GM12878 (cell line): ENCODE measurements at regions not wholly inside any gene's neighbourhood (a gene's known extent, or its start where the extent isn't known, plus 50 kb on each side); places are given as distances from the start of the nearest gene placed in this dataset.

Source experiments
- ATAC-seq: fragments of 200-7000 bp; cut with Tn5 transposase; 3 replicates; pipeline ENCODE4 v1.9.1; 2020; ENCODE audit warnings: mild to moderate bottlenecking, moderate library complexity
- BruUV-seq: library from RNA; stranded (reverse); fragments of 400-500 nt; replicated peaks from 2 replicates; lab custom pipeline; 2021; lab: Mats Ljungman, UMichigan
- CTCF ChIA-PET: fragments of 300-600 bp; sonication (Branson Sonifier 250); formaldehyde crosslinking; extraction: SDS; loops from one replicate; lab custom pipeline; 2021; ENCODE audit warnings: inconsistent platforms; lab: Yijun Ruan, JAX
- POLR2A ChIA-PET: fragments of 350-600 bp; formaldehyde crosslinking; extraction: SDS; loops from one replicate; lab custom pipeline; 2021; ENCODE audit warnings: inconsistent platforms; lab: Charles Lee
- RAD21 ChIA-PET: fragments of 300-600 bp; sonication (Branson Sonifier 250); formaldehyde crosslinking; loops from one replicate; lab custom pipeline; 2023; ENCODE audit warnings: antibody characterized with exemption; ENCODE audit not compliant: unreplicated experiment; lab: Charles Lee
- SMC1A ChIA-PET: fragments of 300-600 bp; sonication (Branson Sonifier 250); formaldehyde crosslinking; loops from one replicate; lab custom pipeline; 2023; ENCODE audit not compliant: unreplicated experiment, uncharacterized antibody; lab: Charles Lee
- DNase-seq: peaks from one replicate; pipeline ENCODE4 v3.0.0-alpha.2; 2011; ENCODE audit warnings: low read depth, low spot score
- FAIRE-seq: peaks from 3 replicates; lab custom pipeline; 2011; peaks lifted over from hg19 to GRCh38; lab: Jason Lieb, UNC
- H2AFZ ChIP-seq: 2 replicates; pipeline ENCODE4 v1.6.0; 2011; ENCODE audit warnings: low read depth, low read length, control low read depth; ENCODE audit not compliant: control insufficient read depth
- H3K27ac ChIP-seq: 2 replicates; pipeline ENCODE4 v1.5.1; 2011; ENCODE audit warnings: control low read depth; ENCODE audit not compliant: control insufficient read depth, insufficient read depth
- H3K27me3 ChIP-seq, 2 experiments: replicated peaks in 1 of 2; 2 replicates each; pipeline versions ENCODE4 v1.6.0 to v1.6.1; 2011; ENCODE audit warnings: low read length in 1 of 2; ENCODE audit not compliant: control insufficient read depth in 2 of 2, insufficient read depth in 2 of 2
- H3K36me3 ChIP-seq, 2 experiments: 2 replicates each; pipeline ENCODE4 v1.5.1; 2011; ENCODE audit warnings: low read length in 1 of 2; ENCODE audit not compliant: control insufficient read depth in 2 of 2, insufficient read depth in 2 of 2
- H3K4me1 ChIP-seq: 2 replicates; pipeline ENCODE4 v1.6.1; 2011; ENCODE audit warnings: mild to moderate bottlenecking, low read length, moderate library complexity, mixed read lengths; ENCODE audit not compliant: control insufficient read depth, insufficient read depth
- H3K4me2 ChIP-seq: 2 replicates; pipeline ENCODE4 v1.6.0; 2011; ENCODE audit warnings: control low read depth; ENCODE audit not compliant: control insufficient read depth, insufficient read depth
- H3K4me3 ChIP-seq: fragments of 200-600 bp; sonication (generic); 2 replicates; pipeline ENCODE4 v1.5.1; 2016
- H3K79me2 ChIP-seq: 2 replicates; pipeline ENCODE4 v1.6.0; 2011; ENCODE audit warnings: low read length; ENCODE audit not compliant: control insufficient read depth, insufficient read depth
- H3K9ac ChIP-seq: 2 replicates; pipeline ENCODE4 v1.8.0; 2011; ENCODE audit warnings: low read length, control low read depth, mixed read lengths; ENCODE audit not compliant: control insufficient read depth, insufficient read depth
- H3K9me3 ChIP-seq: replicated peaks from 3 replicates; pipeline ENCODE4 v1.5.1; 2011; ENCODE audit warnings: mild to moderate bottlenecking, low read length; ENCODE audit not compliant: control insufficient read depth, insufficient read depth
- H4K20me1 ChIP-seq: 2 replicates; pipeline ENCODE4 v1.6.0; 2011; ENCODE audit not compliant: control insufficient read depth, insufficient read depth
- BCL3 ChIP-seq: IDR thresholded peaks from 2 replicates; pipeline ENCODE4 v1.6.1; 2011; ENCODE audit warnings: borderline replicate concordance, low read depth, mild to moderate bottlenecking, moderate library complexity, low read length; ENCODE audit not compliant: insufficient read depth, poor library complexity, severe bottlenecking
- BMI1 ChIP-seq: fragments of 450-650 bp; IDR thresholded peaks from 2 replicates; pipeline ENCODE4 v1.6.1; 2016; ENCODE audit warnings: mild to moderate bottlenecking, moderate library complexity, borderline replicate concordance
- CEBPZ ChIP-seq: fragments of 150-350 bp; IDR thresholded peaks from 2 replicates; pipeline ENCODE4 v1.6.1; 2016; ENCODE audit warnings: low read depth, low read length
- E4F1 ChIP-seq: fragments of 450-650 bp; IDR thresholded peaks from 2 replicates; pipeline ENCODE4 v1.6.1; 2018; ENCODE audit warnings: borderline replicate concordance, mild to moderate bottlenecking; ENCODE audit not compliant: partially characterized antibody
- FOXK2 ChIP-seq: fragments of 450-650 bp; IDR thresholded peaks from 2 replicates; pipeline ENCODE4 v1.6.1; 2017; ENCODE audit warnings: mild to moderate bottlenecking, moderate library complexity
- IKZF1 ChIP-seq: fragments of 450-650 bp; conservative IDR thresholded peaks from 2 replicates; pipeline ENCODE4 v1.6.1; 2017; ENCODE audit warnings: antibody characterized with exemption, mild to moderate bottlenecking
- KAT2A ChIP-seq: conservative IDR thresholded peaks from 2 replicates; pipeline ENCODE4 v1.6.1; 2011; ENCODE audit warnings: low read depth, low read length; ENCODE audit not compliant: control insufficient read depth
- NFYA ChIP-seq: IDR thresholded peaks from 2 replicates; pipeline ENCODE4 v1.6.1; 2011; ENCODE audit warnings: low read depth, mild to moderate bottlenecking, low read length, improper control_type of control experiment, borderline replicate concordance
- PML ChIP-seq: IDR thresholded peaks from 2 replicates; pipeline ENCODE4 v1.6.1; 2012; ENCODE audit warnings: low read length, inconsistent platforms
- RAD21 ChIP-seq: IDR thresholded peaks from 2 replicates; pipeline ENCODE4 v1.6.1; 2011; ENCODE audit warnings: mild to moderate bottlenecking, low read depth, low read length, moderate library complexity; ENCODE audit not compliant: insufficient read depth
- RAD51 ChIP-seq: fragments of 450-650 bp; IDR thresholded peaks from 2 replicates; pipeline ENCODE4 v1.6.1; 2016; ENCODE audit warnings: moderate library complexity, mild to moderate bottlenecking, inconsistent platforms
- RFX5 ChIP-seq: IDR thresholded peaks from 2 replicates; pipeline ENCODE4 v1.6.1; 2011; ENCODE audit warnings: low read depth, low read length, improper control_type of control experiment
- SUZ12 ChIP-seq: fragments of 200-600 bp; sonication (generic); IDR thresholded peaks from one replicate; pipeline ENCODE4 v1.6.1; 2018; ENCODE audit warnings: antibody characterized with exemption, mild to moderate bottlenecking; ENCODE audit not compliant: unreplicated experiment
- TCF7 ChIP-seq: IDR thresholded peaks from 2 replicates; pipeline ENCODE4 v1.6.1; 2014; ENCODE audit warnings: antibody characterized with exemption, borderline replicate concordance
- WGBS: methylation state at CpG from one replicate; pipeline ENCODE4 v1.1.6; 2016; ENCODE audit warnings: low lambda C conversion rate; ENCODE audit not compliant: insufficient replicate concordance, insufficient coverage; ENCODE audit errors: missing lambda C conversion rate; 5-methylcytosine and 5-hydroxymethylcytosine counted together
- in situ Hi-C: fragments of 300-500 bp; cut with MboI; formaldehyde crosslinking; loops from 9 replicates; pipeline ENCODE4 v1.14.3; 2018; ENCODE audit warnings: mixed read lengths
- intact Hi-C: fragments of 100-400 bp; cut with micrococcal nuclease; formaldehyde crosslinking; loops from one replicate; pipeline ENCODE4 v1.14.2; 2022; ENCODE audit not compliant: unreplicated experiment

GRCh38 chr22:49599039-49599438 lies 228.6 kb downstream of the BRD1 start:
- Histone ChIP-seq H3K4me3 (no peak overlapping the region), H3K9ac (no peak overlapping the region), H3K27me3 (no peaks in the 10 kb centered on the region), H3K4me1 (no peaks in the 10 kb centered on the region), H3K27ac (no peak overlapping the region)
- 61% methylated on average over 16 of the region's 16 CpGs for WGBS
- no peak for DNase-seq
- no peak for FAIRE-seq
- CTCF ChIA-PET, result no interaction called here
- no TSS peak for BruUV-seq
- SMC1A ChIA-PET, result no interaction called here
- no peak for TF ChIP-seq BCL3
- no peak for TF ChIP-seq BMI1
- no peak for TF ChIP-seq SUZ12
- no peak for TF ChIP-seq RAD21
- TF ChIP-seq E4F1, result no peak
- no peak for TF ChIP-seq TCF7
- TF ChIP-seq CEBPZ, result no peak
- TF ChIP-seq PML, result no peak
- TF ChIP-seq FOXK2, result no peak
- TF ChIP-seq RAD51, result no peak
- TF ChIP-seq NFYA, result no peak
- no peak for TF ChIP-seq RFX5
- TF ChIP-seq KAT2A, result no peak
- TF ChIP-seq IKZF1, result no peak
- TF ChIP-seq, all 136 proteins: peak for 0
- H3K9me3 ChIP-seq, result no peaks in the 10 kb centered on the region; the same call in 2 of the 3 replicates
- H3K4me2 ChIP-seq, result no peak overlapping the region
- in situ Hi-C loops (no loop called here), intact Hi-C loops (no loop called here)
- no peaks in the 10 kb centered on the region for H4K20me1 ChIP-seq
- no peak overlapping the region for H2AFZ ChIP-seq
- no peak for ATAC-seq
- peaks cover 2 to 3% of the 10 kb centered on the region in 2 experiments; a peak in 2 of 4 replicates for H3K36me3 ChIP-seq
- H3K79me2 ChIP-seq, result no peaks in the 10 kb centered on the region
- ChIA-PET RAD21 (no interaction called here), POLR2A (no interaction called here)
